CD14-positive monocyte (primary cell): ENCODE measurements at regions not wholly inside any gene's neighbourhood (a gene's known extent, or its start where the extent isn't known, plus 50 kb on each side); places are given as distances from the start of the nearest gene placed in this dataset.

Experiments used
- DNase-seq, 3 donors: peaks; one replicate each; pipeline ENCODE4 v3.0.0-alpha.2; 2011 to 2022
- H2AFZ ChIP-seq: 2 replicates; pipeline ENCODE4 v1.6.0; 2012; ENCODE audit warnings: mild to moderate bottlenecking, low read depth, low read length, inconsistent platforms; ENCODE audit not compliant: insufficient read depth, poor library complexity, severe bottlenecking
- H3K27ac ChIP-seq, 2 donors: 1 replicate in 1 of 2; 2 replicates in 1 of 2; pipeline ENCODE4 v1.5.1; 2012 to 2013; ENCODE audit warnings: low read length in 2 of 2, control low read depth in 1 of 2, inconsistent platforms in 1 of 2, low read depth in 1 of 2, mild to moderate bottlenecking in 1 of 2
- H3K27me3 ChIP-seq, 2 donors: one replicate each; pipeline versions ENCODE4 v1.6.0 to v1.6.1; 2011 to 2013; ENCODE audit warnings: low read length in 2 of 2; ENCODE audit not compliant: control insufficient read depth in 2 of 2, insufficient read depth in 2 of 2
- H3K36me3 ChIP-seq, 2 donors: replicated peaks in 1 of 2; 1 replicate in 1 of 2; 2 replicates in 1 of 2; pipeline versions ENCODE4 v1.5.1 to v1.6.1; 2012 to 2013; ENCODE audit warnings: low read length in 2 of 2, control low read depth in 1 of 2, inconsistent platforms in 1 of 2, mild to moderate bottlenecking in 1 of 2; ENCODE audit not compliant: insufficient read depth in 2 of 2, control insufficient read depth in 1 of 2
- H3K4me1 ChIP-seq, 2 donors: 1 replicate in 1 of 2; 2 replicates in 1 of 2; pipeline versions ENCODE4 v1.5.1 to v1.6.1; 2012 to 2013; ENCODE audit warnings: low read length in 2 of 2, control low read depth in 1 of 2, inconsistent platforms in 1 of 2, mild to moderate bottlenecking in 1 of 2, moderate library complexity in 1 of 2; ENCODE audit not compliant: insufficient read depth in 2 of 2, control insufficient read depth in 1 of 2
- H3K4me2 ChIP-seq: replicated peaks from 2 replicates; pipeline ENCODE3; 2012; ENCODE audit warnings: low read length, moderate library complexity, mild to moderate bottlenecking; ENCODE audit not compliant: poor library complexity, severe bottlenecking; ENCODE audit errors: extremely low read depth
- H3K4me3 ChIP-seq, 3 experiments: fragments of 200-600 bp in 1 of 3; sonication (generic) in 1 of 3; replicated peaks in 1 of 3; 1 replicate in 2 of 3; 2 replicates in 1 of 3; pipeline ENCODE4 v1.5.1; 2011 to 2013; ENCODE audit warnings: low read length in 3 of 3, mild to moderate bottlenecking in 3 of 3, control low read depth in 2 of 3, low read depth in 2 of 3, inconsistent platforms in 1 of 3, moderate library complexity in 1 of 3
- H3K79me2 ChIP-seq: 2 replicates; pipeline ENCODE4 v1.6.0; 2012; ENCODE audit warnings: mild to moderate bottlenecking, control low read depth, inconsistent platforms, low read length, moderate library complexity; ENCODE audit not compliant: insufficient read depth
- H3K9ac ChIP-seq: 2 replicates; pipeline ENCODE4 v1.6.0; 2017; ENCODE audit warnings: low read length, mild to moderate bottlenecking; ENCODE audit not compliant: insufficient read depth, poor library complexity, severe bottlenecking
- H3K9me3 ChIP-seq, 2 donors: replicated peaks in 1 of 2; 1 replicate in 1 of 2; 2 replicates in 1 of 2; pipeline versions ENCODE4 v1.5.1 to v1.6.1; 2012 to 2013; ENCODE audit warnings: low read length in 2 of 2, control low read depth in 1 of 2; ENCODE audit not compliant: control insufficient read depth in 1 of 2, insufficient read depth in 1 of 2
- H4K20me1 ChIP-seq: 2 replicates; pipeline ENCODE4 v1.6.0; 2012; ENCODE audit warnings: mild to moderate bottlenecking, low read length, control low read depth, moderate library complexity; ENCODE audit not compliant: insufficient read depth
- H3K27ac Mint-ChIP-seq, 7 donors: one replicate each; pipeline ENCODE4 v1.8.0; 2020; ENCODE audit warnings: mild to moderate bottlenecking in 7 of 7, mixed read lengths in 7 of 7, moderate library complexity in 6 of 7, inconsistent platforms in 2 of 7
- H3K27me3 Mint-ChIP-seq, 3 donors: one replicate each; pipeline ENCODE4 v1.8.0; 2021 to 2022; ENCODE audit warnings: low read depth in 3 of 3, mild to moderate bottlenecking in 3 of 3, mixed read lengths in 3 of 3, moderate library complexity in 3 of 3, inconsistent platforms in 1 of 3
- H3K36me3 Mint-ChIP-seq, 2 donors: one replicate each; pipeline ENCODE4 v1.8.0; 2020; ENCODE audit warnings: mixed read lengths in 2 of 2, inconsistent platforms in 1 of 2, mild to moderate bottlenecking in 1 of 2
- H3K4me1 Mint-ChIP-seq: one replicate; pipeline ENCODE4 v1.8.0; 2020; ENCODE audit warnings: mild to moderate bottlenecking, mixed read lengths
- H3K4me3 Mint-ChIP-seq, 2 donors: one replicate each; pipeline ENCODE4 v1.8.0; 2020; ENCODE audit warnings: mild to moderate bottlenecking in 2 of 2, mixed read lengths in 2 of 2, moderate library complexity in 1 of 2
- H3K9me3 Mint-ChIP-seq, 7 donors: one replicate each; pipeline ENCODE4 v1.8.0; 2020 to 2022; ENCODE audit warnings: mixed read lengths in 7 of 7, mild to moderate bottlenecking in 6 of 7, moderate library complexity in 6 of 7, inconsistent platforms in 2 of 7
- CTCF ChIP-seq: fragments of 200-600 bp; IDR thresholded peaks from one replicate; pipeline ENCODE4 v1.8.0; 2022; ENCODE audit warnings: antibody characterized with exemption, mild to moderate bottlenecking
- WGBS: methylation state at CpG from one replicate; pipeline ENCODE4 v1.1.5; 2013; ENCODE audit warnings: missing lambda C conversion rate; ENCODE audit not compliant: insufficient coverage; 5-methylcytosine and 5-hydroxymethylcytosine counted together
- intact Hi-C, 2 donors: fragments of 100-400 bp; cut with micrococcal nuclease; formaldehyde crosslinking; loops; one replicate each; pipeline versions ENCODE4 v1.15.0 to v1.15.1; 2023

DNA sequence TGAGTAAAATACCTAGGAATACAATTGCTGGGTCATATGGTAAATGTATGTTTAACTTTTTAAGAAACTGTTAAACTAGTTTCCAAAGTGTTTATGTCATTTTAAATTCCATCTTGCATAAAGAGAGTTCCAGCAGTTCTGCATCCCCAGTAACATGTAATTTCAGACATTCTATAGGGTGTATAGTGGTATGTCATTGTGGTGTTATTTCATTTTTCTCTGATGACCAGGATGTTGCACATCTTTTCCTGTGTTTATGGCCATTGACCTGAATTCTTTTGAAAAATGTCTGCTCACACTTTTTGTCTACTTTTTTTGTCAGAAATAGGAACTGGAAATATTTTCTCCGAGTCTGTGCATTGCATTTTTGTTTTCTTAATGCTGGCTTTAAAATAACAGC lies 128.9 kb downstream of the TMEM200A start:
- H3K79me2 ChIP-seq = no peaks in the 10 kb centered on the region
- H3K4me1 ChIP-seq = no peaks in the 10 kb centered on the region
- TF ChIP-seq CTCF = no peak
- no peaks in the 10 kb centered on the region for H3K27me3 ChIP-seq
- no peak overlapping the region for H3K4me3 ChIP-seq
- Mint-ChIP-seq H3K27me3 (no peaks in the 10 kb centered on the region), H3K4me3 (no peak overlapping the region), H3K4me1 (no peaks in the 10 kb centered on the region), H3K27ac (no peak overlapping the region), H3K9me3 (peaks cover 0 to 6% (median 4%) of the 10 kb centered on the region in 7 donors), H3K36me3 (no peaks in the 10 kb centered on the region)
- H3K9ac ChIP-seq = no peak overlapping the region
- no peak for DNase-seq
- no peak overlapping the region for H3K27ac ChIP-seq
- intact Hi-C loops = no loop called here
- H2AFZ ChIP-seq = no peak overlapping the region
- no peaks in the 10 kb centered on the region for H4K20me1 ChIP-seq
- no peak overlapping the region for H3K4me2 ChIP-seq
- H3K36me3 ChIP-seq = no peaks in the 10 kb centered on the region
- H3K9me3 ChIP-seq = no peaks in the 10 kb centered on the region
- WGBS = no CpG with 5 or more reads among the region's 1 CpG

DNA sequence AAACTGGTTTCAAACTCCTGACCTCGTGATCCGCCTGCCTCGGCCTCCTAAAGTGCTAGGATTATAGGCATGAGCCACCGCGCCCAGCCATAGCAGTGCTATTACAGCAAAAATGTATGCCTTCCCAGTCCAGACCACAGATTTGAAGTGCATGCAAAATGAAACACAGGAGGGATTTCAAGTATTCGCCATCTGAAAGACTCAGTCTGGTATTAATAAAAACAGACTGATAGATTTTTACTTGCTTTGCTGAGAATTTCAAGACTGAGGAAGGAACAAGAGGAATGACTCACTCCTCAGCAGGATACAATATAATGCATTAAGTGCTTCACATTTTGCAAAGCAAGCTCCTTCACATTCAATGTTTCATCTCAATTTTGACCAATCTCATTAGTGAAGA lies 134.9 kb downstream of the TMEM200A start:
- H3K27ac ChIP-seq = no peak overlapping the region
- Mint-ChIP-seq H3K4me1 (peaks cover 3% of the 10 kb centered on the region), H3K4me3 (no peak overlapping the region), H3K27me3 (no peaks in the 10 kb centered on the region), H3K9me3 (peaks cover 0 to 2% (median 0%) of the 10 kb centered on the region in 7 donors), H3K36me3 (no peaks in the 10 kb centered on the region), H3K27ac (no peak overlapping the region)
- H3K4me2 ChIP-seq = no peak overlapping the region
- no peak overlapping the region for H3K9ac ChIP-seq
- no peaks in the 10 kb centered on the region for H3K79me2 ChIP-seq
- H3K27me3 ChIP-seq = no peaks in the 10 kb centered on the region
- H3K4me3 ChIP-seq = no peak overlapping the region
- intact Hi-C loops = no loop called here
- H2AFZ ChIP-seq = no peak overlapping the region
- no peak for DNase-seq
- H4K20me1 ChIP-seq = no peaks in the 10 kb centered on the region
- 100% methylated on average over 3 of the region's 6 CpGs for WGBS
- H3K4me1 ChIP-seq = no peaks in the 10 kb centered on the region
- no peaks in the 10 kb centered on the region for H3K36me3 ChIP-seq
- no peaks in the 10 kb centered on the region for H3K9me3 ChIP-seq
- TF ChIP-seq CTCF = no peak
